AG09319 (cell line): ENCODE measurements at regions not wholly inside any gene's neighbourhood (a gene's known extent, or its start where the extent isn't known, plus 50 kb on each side); places are given as distances from the start of the nearest gene placed in this dataset.

Experiments
- DNase-seq: peaks from one replicate; pipeline ENCODE4 v3.0.0-alpha.2; 2010; ENCODE audit warnings: low read depth; ENCODE audit errors: extremely low read depth
- TF ChIP-seq, protein P1 (sequence below): IDR thresholded peaks from 2 replicates; pipeline ENCODE4 v1.5.1; 2011; ENCODE audit warnings: low read depth, mild to moderate bottlenecking, inconsistent platforms, low read length, moderate library complexity

- no peak for DNase-seq
- TF ChIP-seq, protein P1, sequence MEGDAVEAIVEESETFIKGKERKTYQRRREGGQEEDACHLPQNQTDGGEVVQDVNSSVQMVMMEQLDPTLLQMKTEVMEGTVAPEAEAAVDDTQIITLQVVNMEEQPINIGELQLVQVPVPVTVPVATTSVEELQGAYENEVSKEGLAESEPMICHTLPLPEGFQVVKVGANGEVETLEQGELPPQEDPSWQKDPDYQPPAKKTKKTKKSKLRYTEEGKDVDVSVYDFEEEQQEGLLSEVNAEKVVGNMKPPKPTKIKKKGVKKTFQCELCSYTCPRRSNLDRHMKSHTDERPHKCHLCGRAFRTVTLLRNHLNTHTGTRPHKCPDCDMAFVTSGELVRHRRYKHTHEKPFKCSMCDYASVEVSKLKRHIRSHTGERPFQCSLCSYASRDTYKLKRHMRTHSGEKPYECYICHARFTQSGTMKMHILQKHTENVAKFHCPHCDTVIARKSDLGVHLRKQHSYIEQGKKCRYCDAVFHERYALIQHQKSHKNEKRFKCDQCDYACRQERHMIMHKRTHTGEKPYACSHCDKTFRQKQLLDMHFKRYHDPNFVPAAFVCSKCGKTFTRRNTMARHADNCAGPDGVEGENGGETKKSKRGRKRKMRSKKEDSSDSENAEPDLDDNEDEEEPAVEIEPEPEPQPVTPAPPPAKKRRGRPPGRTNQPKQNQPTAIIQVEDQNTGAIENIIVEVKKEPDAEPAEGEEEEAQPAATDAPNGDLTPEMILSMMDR, result no peak
Measured at GRCh38 chr5:17378346-17378997, 119.6 kb upstream of the TAF11L2 start.

DNA sequence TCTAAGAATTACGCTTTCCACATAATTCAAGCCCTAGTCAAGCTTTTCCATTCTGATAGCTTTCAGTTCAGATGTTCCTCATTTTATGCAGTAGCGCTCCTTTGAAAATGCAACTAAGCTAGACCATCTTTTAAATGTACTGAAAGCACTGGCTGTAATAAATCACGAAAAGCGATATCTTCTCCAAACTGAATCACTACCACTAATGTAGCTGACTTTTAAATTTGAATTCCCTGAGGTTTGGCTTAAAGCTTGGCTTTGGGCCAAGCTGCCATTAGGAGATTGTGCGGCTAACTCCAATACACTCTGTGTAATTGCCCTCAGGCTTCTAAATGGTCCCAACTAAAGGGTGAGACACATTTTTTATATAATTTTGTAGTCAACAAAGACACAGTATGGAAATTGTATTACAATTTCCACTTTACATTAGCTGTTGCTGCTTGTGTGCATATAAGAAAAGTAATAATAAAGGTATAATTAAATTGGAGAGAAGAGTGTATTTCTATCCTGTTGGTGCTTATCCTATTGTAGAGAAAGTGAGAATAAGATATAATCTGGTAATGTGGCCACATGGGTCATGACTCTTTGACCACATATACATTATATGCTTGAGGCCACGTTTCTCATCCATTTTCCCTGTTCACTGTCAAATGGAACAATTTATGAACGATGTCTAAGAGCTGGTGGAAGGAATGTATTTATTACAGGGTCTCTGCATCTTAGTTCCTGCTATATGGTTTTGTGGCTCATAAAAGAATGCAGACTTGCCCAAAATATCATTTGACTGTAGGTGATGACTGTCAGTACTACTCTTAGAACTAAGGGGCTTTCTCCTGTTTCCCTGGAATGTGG is 118.7 kb upstream of the TAF11L2 start:
- TF ChIP-seq, protein P1, result no peak
- no peak for DNase-seq

GRCh38 chr5:17381932-17382331 is 116.1 kb upstream of the TAF11L2 start:
- DNase-seq, result no peak
- TF ChIP-seq, protein P1, result no peak

GRCh38 chr5:17383526-17383925 is 114.5 kb upstream of the TAF11L2 start:
- DNase-seq, result no peak
- TF ChIP-seq, protein P1, result no peak

GRCh38 chr5:17384181-17384580 is 113.8 kb upstream of the TAF11L2 start:
- TF ChIP-seq, protein P1, result no peak
- DNase-seq, result no peak

DNA sequence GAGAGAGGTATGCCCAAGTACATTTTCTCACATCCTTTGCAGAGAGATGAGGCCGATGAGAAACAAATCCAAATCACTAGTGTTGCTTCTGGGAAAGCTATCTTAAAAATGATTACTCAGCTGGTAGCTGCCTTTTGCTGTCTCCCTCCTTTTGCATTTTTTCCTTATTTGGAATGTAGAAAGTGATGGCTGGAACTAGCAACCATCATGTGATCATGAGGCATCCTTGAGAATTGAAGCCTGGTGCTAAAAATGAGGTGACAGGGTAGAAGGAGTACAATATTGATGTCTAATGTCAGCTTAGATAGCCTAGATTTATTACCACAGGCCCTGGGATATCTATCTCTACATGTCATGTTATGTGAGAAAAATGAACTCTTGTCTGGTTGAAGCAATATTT is 109.3 kb upstream of the TAF11L2 start:
- TF ChIP-seq, protein P1, result no peak
- DNase-seq, result no peak

- TF ChIP-seq, protein P1, result no peak
- no peak for DNase-seq
Measured at GRCh38 chr5:17394086-17394485, 103.9 kb upstream of the TAF11L2 start.
